Stimulated activated naive CD8-positive, alpha-beta T cell treated with anti-CD3 and anti-CD28 coated beads, Interleukin-15, Interleukin-2, amounts not matched to agents 100 ng/mL and 50 ng/mL, for 24 hours (primary cell): ENCODE measurements at regions not wholly inside any gene's neighbourhood (a gene's known extent, or its start where the extent isn't known, plus 50 kb on each side); places are given as distances from the start of the nearest gene placed in this dataset.
"Not testable (repeated sequence)": the region's sequence is repeated elsewhere in the genome, so short reads cannot be mapped to it uniquely, and the experiment has no call there.

Source experiments
- H3K27ac Mint-ChIP-seq: one replicate; pipeline ENCODE4 v1.8.0; 2021; ENCODE audit warnings: mild to moderate bottlenecking, mixed read lengths
- H3K27me3 Mint-ChIP-seq: one replicate; pipeline ENCODE4 v1.8.0; 2021; ENCODE audit warnings: mixed read lengths
- H3K36me3 Mint-ChIP-seq: one replicate; pipeline ENCODE4 v1.8.0; 2021; ENCODE audit warnings: low read depth, mixed read lengths
- H3K4me1 Mint-ChIP-seq: one replicate; pipeline ENCODE4 v1.8.0; 2021; ENCODE audit warnings: low read depth, mixed read lengths
- H3K4me3 Mint-ChIP-seq: one replicate; pipeline ENCODE4 v1.8.0; 2021; ENCODE audit warnings: mild to moderate bottlenecking, mixed read lengths
- H3K9me3 Mint-ChIP-seq: one replicate; pipeline ENCODE4 v1.8.0; 2021; ENCODE audit warnings: mixed read lengths

GRCh38 chr14:104405360-104406226, 174.0 kb upstream of the C14orf180 start:
- Mint-ChIP-seq H3K9me3 (no peaks in the 10 kb centered on the region), H3K27ac (no peak overlapping the region), H3K27me3 (no peaks in the 10 kb centered on the region), H3K36me3 (no peaks in the 10 kb centered on the region), H3K4me1 (no peaks in the 10 kb centered on the region), H3K4me3 (no peak overlapping the region)

GRCh38 chr14:104406831-104407230, 172.7 kb upstream of the C14orf180 start:
- no peak overlapping the region for H3K27ac Mint-ChIP-seq
- no peaks in the 10 kb centered on the region for H3K36me3 Mint-ChIP-seq
- H3K4me1 Mint-ChIP-seq = no peaks in the 10 kb centered on the region
- H3K9me3 Mint-ChIP-seq = no peaks in the 10 kb centered on the region
- H3K27me3 Mint-ChIP-seq = no peaks in the 10 kb centered on the region
- no peak overlapping the region for H3K4me3 Mint-ChIP-seq

GRCh38 chr14:104416383-104416782, 163.2 kb upstream of the C14orf180 start:
- Mint-ChIP-seq H3K27me3 (no peaks in the 10 kb centered on the region), H3K4me3 (no peak overlapping the region), H3K9me3 (no peaks in the 10 kb centered on the region), H3K4me1 (no peaks in the 10 kb centered on the region), H3K36me3 (no peaks in the 10 kb centered on the region), H3K27ac (no peak overlapping the region)

DNA sequence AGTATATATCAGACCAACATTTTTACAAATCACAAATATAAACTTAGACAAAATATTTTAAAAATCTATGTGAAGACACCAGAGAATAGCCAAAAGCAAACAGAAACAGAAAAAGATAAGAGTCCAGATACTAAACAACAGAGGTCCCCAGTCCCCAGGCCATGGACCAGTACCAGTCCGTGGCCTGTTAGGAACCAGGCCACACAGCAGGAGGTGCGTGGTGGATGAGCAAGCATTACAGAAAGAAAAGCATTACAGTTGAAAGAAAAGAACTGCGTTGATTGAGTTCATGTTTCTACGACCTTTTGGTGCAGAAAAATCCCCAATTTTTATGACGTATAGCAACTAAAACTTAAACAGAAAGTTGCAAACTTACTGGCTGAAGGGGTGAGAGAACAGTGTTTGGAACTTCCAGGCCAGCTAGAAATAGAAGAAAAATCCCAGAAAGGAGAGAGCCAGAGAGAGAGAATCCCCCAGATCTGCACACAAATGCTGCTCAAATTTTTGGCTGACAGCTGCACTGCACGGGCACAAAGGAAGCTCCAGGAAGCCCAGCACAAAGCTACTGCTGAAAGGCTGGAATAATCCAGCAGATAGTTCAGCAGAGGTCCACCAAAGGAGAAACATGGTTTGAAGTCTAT, 159.6 kb upstream of the C14orf180 start:
- Mint-ChIP-seq H3K4me1 (no peaks in the 10 kb centered on the region), H3K27me3 (no peaks in the 10 kb centered on the region), H3K9me3 (no peaks in the 10 kb centered on the region), H3K4me3 (no peak overlapping the region), H3K36me3 (no peaks in the 10 kb centered on the region), H3K27ac (no peak overlapping the region)

- not testable (repeated sequence) for H3K36me3 Mint-ChIP-seq, H3K9me3 Mint-ChIP-seq, H3K27me3 Mint-ChIP-seq, H3K4me1 Mint-ChIP-seq, H3K4me3 Mint-ChIP-seq, H3K27ac Mint-ChIP-seq
Observed at GRCh38 chr14:104420523-104420922, 159.0 kb upstream of the C14orf180 start.

GRCh38 chr14:104420990-104421389, 158.6 kb upstream of the C14orf180 start:
- no peaks in the 10 kb centered on the region for H3K27me3 Mint-ChIP-seq
- H3K4me3 Mint-ChIP-seq = no peak overlapping the region
- H3K27ac Mint-ChIP-seq = no peak overlapping the region
- H3K9me3 Mint-ChIP-seq = no peaks in the 10 kb centered on the region
- no peaks in the 10 kb centered on the region for H3K36me3 Mint-ChIP-seq
- H3K4me1 Mint-ChIP-seq = no peaks in the 10 kb centered on the region

GRCh38 chr14:104421401-104421821, 158.2 kb upstream of the C14orf180 start:
- Mint-ChIP-seq H3K36me3 (no peaks in the 10 kb centered on the region), H3K4me1 (no peaks in the 10 kb centered on the region), H3K27me3 (no peaks in the 10 kb centered on the region), H3K9me3 (no peaks in the 10 kb centered on the region), H3K27ac (no peak overlapping the region), H3K4me3 (no peak overlapping the region)

DNA sequence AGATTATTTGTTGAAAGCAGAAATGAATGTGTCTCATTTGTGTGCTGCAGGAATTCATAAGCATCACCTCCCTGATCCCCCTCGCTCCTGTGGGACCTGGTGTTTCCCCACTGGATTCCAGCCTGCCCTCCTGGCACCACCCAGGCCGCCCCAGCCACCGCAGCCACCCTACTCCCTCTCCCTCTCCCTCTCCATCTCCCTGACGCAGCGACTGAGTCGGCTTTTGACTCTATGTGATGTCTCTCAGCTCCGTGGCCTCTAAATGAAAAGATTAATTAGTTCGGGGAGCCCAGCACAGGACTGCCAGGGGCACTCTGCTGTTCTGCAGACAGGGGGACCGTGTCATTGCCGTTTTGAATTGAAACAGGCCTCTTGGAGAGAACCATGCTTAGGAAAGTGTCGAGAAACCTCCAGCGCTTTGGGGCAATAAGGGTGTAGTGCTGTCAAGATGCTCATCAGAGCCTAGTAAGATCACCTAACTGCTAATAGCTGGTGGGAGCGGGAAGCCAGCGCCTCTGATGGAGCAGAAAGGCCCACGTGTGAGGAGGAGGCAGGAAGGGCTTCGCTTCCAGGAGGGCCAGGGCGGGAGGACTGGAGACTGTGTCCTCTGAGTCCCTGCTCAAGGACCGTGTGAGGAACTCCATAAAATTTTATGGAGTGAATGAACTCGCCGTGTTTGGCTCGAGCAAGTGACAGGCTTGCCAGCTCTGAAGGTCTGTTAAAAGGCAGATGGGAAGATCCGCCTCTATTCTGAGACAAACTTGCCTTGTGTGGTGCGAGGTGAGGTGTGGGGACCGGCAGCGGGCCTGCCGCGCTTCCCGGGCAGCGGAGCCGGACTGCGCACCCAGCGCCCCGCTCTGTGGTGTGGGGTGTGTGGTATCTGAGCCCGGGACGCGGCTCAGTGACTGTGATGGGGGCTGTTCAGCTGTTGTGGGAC, 157.4 kb upstream of the C14orf180 start:
- Mint-ChIP-seq H3K27ac (no peak overlapping the region), H3K4me3 (no peak overlapping the region), H3K9me3 (no peaks in the 10 kb centered on the region), H3K27me3 (no peaks in the 10 kb centered on the region), H3K36me3 (no peaks in the 10 kb centered on the region), H3K4me1 (no peaks in the 10 kb centered on the region)

DNA sequence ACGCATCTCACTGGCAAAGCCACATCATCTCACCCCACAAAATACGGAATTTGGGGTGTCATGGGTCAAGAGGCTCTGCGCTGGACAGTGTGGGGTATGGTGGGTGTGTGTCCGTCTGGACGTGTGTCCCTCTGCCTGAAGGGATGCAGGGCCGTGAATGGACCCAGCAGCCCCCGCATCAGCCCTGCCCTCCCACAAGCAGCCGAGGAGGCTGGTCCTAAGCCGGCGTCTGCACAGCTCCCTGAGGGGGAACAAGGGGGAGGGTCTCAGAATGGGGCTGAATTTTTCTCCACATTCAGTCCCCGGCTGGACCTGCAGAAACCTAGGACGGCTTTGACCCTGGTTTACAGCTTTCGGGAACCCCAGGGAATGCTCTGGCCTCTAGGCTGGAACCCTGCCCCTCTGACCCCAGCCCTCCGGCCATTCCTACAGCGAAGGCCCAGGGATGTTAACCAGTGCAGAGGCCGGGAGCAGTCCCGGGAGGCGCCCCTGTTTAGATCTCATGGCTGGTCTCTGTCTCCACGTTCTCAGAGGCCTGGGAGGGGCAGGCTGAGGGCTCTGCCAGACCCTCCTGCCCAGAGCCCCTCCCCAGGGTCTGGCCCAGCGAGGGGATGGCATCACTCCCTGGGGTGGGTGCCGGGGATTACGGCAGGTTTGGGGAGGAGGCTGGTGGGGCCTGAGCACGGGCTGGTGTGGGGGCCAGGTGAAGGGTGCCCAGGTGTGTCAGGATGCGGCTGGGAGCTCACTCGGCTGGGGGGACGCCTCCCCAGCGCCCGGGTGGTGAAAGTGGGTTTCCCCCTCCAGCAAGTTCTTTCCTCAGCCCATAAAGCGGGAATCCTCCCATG, 156.5 kb upstream of the C14orf180 start:
- Mint-ChIP-seq H3K4me3 (no peak overlapping the region), H3K9me3 (no peaks in the 10 kb centered on the region), H3K36me3 (no peaks in the 10 kb centered on the region), H3K27ac (no peak overlapping the region), H3K27me3 (no peaks in the 10 kb centered on the region), H3K4me1 (no peaks in the 10 kb centered on the region)

DNA sequence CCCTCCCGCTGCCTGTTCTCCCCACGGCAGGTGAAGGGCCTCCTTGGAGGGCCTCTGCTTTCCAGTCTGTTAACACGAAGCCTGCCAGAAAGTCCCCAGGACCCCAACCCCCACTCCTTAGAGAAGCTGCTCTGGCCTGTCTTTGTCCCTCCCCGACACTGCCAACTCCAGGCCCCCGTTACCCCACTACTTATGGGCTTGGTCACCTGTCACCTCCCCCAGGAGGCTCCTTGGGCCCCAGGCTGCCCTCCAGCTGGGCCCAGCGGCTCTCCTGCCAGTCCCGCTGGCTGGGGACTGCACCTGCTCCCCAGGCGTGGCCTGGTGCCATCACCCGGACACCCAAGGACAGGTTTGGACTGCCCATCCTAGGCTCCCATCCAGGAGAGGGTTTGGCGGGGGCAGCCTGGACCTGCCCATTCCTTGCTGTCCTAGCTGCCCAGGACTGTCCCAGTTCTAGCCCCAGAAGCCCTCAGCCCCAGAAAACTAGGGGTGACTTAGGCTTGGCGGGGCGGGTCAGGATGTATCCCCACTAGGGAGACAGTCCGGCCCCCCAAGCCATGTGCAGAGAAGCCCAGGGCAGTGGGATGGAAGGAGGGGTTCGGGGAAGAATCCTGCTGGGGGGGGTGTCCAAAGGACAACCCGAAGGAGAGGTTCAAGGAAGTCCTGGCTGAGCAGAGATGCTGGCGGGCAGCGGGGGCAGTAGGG, 155.7 kb upstream of the C14orf180 start:
- no peaks in the 10 kb centered on the region for H3K27me3 Mint-ChIP-seq
- H3K36me3 Mint-ChIP-seq = no peaks in the 10 kb centered on the region
- H3K4me1 Mint-ChIP-seq = no peaks in the 10 kb centered on the region
- no peak overlapping the region for H3K4me3 Mint-ChIP-seq
- H3K9me3 Mint-ChIP-seq = no peaks in the 10 kb centered on the region
- no peak overlapping the region for H3K27ac Mint-ChIP-seq

GRCh38 chr14:104424406-104425072, 155.0 kb upstream of the C14orf180 start:
- Mint-ChIP-seq H3K4me1 (no peaks in the 10 kb centered on the region), H3K36me3 (no peaks in the 10 kb centered on the region), H3K27me3 (no peaks in the 10 kb centered on the region), H3K9me3 (no peaks in the 10 kb centered on the region), H3K4me3 (no peak overlapping the region), H3K27ac (no peak overlapping the region)

DNA sequence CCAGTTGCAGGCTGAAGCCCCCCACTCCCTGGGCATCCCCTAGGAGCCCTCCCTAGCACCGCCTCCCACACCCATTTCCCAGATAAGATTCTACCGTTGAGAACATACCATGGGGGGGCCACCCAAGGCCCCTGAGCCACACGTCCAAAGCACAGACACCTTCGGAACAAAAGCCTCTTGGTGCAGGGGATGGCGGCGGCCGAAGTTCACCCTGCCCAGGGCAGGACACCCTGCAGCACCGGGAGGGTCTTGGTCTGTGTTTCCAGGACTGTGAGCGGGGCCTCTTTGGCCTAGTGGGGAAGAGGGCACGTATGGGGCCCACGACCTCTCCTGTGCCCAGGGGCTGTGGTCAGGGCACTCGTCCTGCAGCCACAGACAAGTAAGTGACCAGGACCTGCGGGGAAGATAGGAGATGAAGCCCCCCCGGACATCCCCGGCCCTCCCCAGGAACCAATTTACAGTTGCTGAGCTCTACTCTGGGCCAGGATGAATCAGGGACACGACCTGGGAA, 154.3 kb upstream of the C14orf180 start:
- H3K4me3 Mint-ChIP-seq = no peak overlapping the region
- H3K4me1 Mint-ChIP-seq = no peaks in the 10 kb centered on the region
- no peak overlapping the region for H3K27ac Mint-ChIP-seq
- H3K27me3 Mint-ChIP-seq = no peaks in the 10 kb centered on the region
- H3K9me3 Mint-ChIP-seq = no peaks in the 10 kb centered on the region
- H3K36me3 Mint-ChIP-seq = no peaks in the 10 kb centered on the region
